Hepatocyte (in vitro differentiated cells): ENCODE measurements at regions not wholly inside any gene's neighbourhood (a gene's known extent, or its start where the extent isn't known, plus 50 kb on each side); places are given as distances from the start of the nearest gene placed in this dataset.

ENCODE experiments used
- DNase-seq: peaks from one replicate; pipeline ENCODE4 v3.0.0-alpha.2; 2016; ENCODE audit warnings: low spot score
- H2AFZ ChIP-seq: fragments of 200-600 bp; sonication (generic); 2 replicates; pipeline ENCODE4 v1.6.0; 2016; ENCODE audit warnings: antibody characterized with exemption, mild to moderate bottlenecking
- H3K27ac ChIP-seq: fragments of 200-600 bp; sonication (generic); 2 replicates; pipeline ENCODE4 v1.5.1; 2016; ENCODE audit warnings: mild to moderate bottlenecking
- H3K27me3 ChIP-seq: fragments of 200-600 bp; sonication (generic); 2 replicates; pipeline ENCODE4 v1.6.1; 2016
- H3K36me3 ChIP-seq: fragments of 200-600 bp; sonication (generic); replicated peaks from 2 replicates; pipeline ENCODE4 v1.5.1; 2016; ENCODE audit warnings: low read depth; ENCODE audit not compliant: insufficient read depth
- H3K4me1 ChIP-seq: fragments of 200-600 bp; sonication (generic); 2 replicates; pipeline ENCODE4 v1.5.1; 2016; ENCODE audit warnings: mild to moderate bottlenecking, moderate library complexity; ENCODE audit not compliant: insufficient read depth
- H3K4me2 ChIP-seq: fragments of 200-600 bp; sonication (generic); 2 replicates; pipeline ENCODE4 v1.6.0; 2016
- H3K4me3 ChIP-seq: fragments of 200-600 bp; sonication (generic); 2 replicates; pipeline ENCODE4 v1.5.1; 2016; ENCODE audit warnings: mild to moderate bottlenecking
- H3K79me2 ChIP-seq: fragments of 200-600 bp; sonication (generic); 2 replicates; pipeline ENCODE4 v1.6.0; 2017; ENCODE audit warnings: mild to moderate bottlenecking
- H3K9me2 ChIP-seq: fragments of 200-600 bp; sonication (generic); replicated peaks from 2 replicates; pipeline ENCODE4 v1.6.0; 2017; ENCODE audit warnings: mild to moderate bottlenecking; ENCODE audit not compliant: insufficient read depth
- H3K9me3 ChIP-seq: fragments of 200-600 bp; sonication (generic); 2 replicates; pipeline ENCODE4 v1.5.1; 2016; ENCODE audit warnings: low read depth, mild to moderate bottlenecking
- H4K20me1 ChIP-seq: fragments of 200-600 bp; sonication (generic); 2 replicates; pipeline ENCODE4 v1.6.0; 2016; ENCODE audit warnings: mild to moderate bottlenecking; ENCODE audit not compliant: insufficient read depth, poor library complexity, severe bottlenecking
- CTCF ChIP-seq: fragments of 200-600 bp; sonication (generic); IDR thresholded peaks from 2 replicates; pipeline ENCODE4 v1.5.1; 2016; ENCODE audit warnings: antibody characterized with exemption, mild to moderate bottlenecking; ENCODE audit not compliant: poor library complexity
- EZH2 ChIP-seq: fragments of 200-600 bp; sonication (generic); IDR thresholded peaks from 2 replicates; pipeline ENCODE4 v1.6.1; 2016; ENCODE audit warnings: antibody characterized with exemption, mild to moderate bottlenecking, borderline replicate concordance
- EZH2phosphoT487 ChIP-seq: fragments of 200-600 bp; sonication (generic); IDR thresholded peaks from one replicate; pipeline ENCODE4 v1.6.1; 2018; ENCODE audit warnings: antibody characterized with exemption, mild to moderate bottlenecking, low read depth, moderate library complexity; ENCODE audit not compliant: unreplicated experiment, severe bottlenecking
- WGBS: methylation state at CpG from one replicate; pipeline ENCODE4 v1.1.6; 2016; ENCODE audit warnings: low lambda C conversion rate; ENCODE audit errors: missing lambda C conversion rate; 5-methylcytosine and 5-hydroxymethylcytosine counted together

GRCh38 chr3:87771337-87772192 is 287.2 kb downstream of the CGGBP1 start:
- H3K27me3 ChIP-seq, result no peaks in the 10 kb centered on the region
- WGBS, result 30% methylated on average over 5 of the region's 5 CpGs

DNA sequence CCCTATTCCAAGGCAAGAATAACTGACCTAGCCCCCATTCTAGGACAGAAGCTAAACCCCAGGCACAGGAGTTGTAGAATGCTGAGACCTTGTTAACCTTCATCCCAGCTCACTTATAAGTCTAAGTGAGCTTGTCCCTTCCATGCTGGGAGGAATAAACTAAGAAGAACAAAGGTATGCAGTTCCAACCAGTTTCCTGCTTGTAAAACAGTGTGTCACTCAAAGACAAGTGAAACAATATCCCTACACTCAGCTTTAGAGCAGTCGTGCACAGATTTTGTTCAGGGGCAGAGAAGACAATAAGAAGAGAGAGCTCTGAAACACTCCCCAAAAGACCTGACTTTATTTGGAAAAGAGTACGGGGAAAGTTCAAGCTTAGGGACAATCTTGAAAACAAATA is 292.1 kb downstream of the CGGBP1 start:
- Histone ChIP-seq H3K36me3 (no peaks in the 10 kb centered on the region), H4K20me1 (no peaks in the 10 kb centered on the region), H3K27ac (no peak overlapping the region), H3K4me1 (no peaks in the 10 kb centered on the region), H3K4me3 (no peak overlapping the region), H3K9me2 (no peaks in the 10 kb centered on the region), H2AFZ (no peak overlapping the region), H3K79me2 (no peaks in the 10 kb centered on the region), H3K27me3 (no peaks in the 10 kb centered on the region), H3K4me2 (no peak overlapping the region), H3K9me3 (no peaks in the 10 kb centered on the region)
- 43% methylated on average over 2 of the region's 2 CpGs for WGBS
- TF ChIP-seq EZH2phosphoT487 (no peak), CTCF (no peak), EZH2 (no peak)
- no peak for DNase-seq

More at GRCh38 chr3:87771337-87772192, 287.2 kb downstream of the CGGBP1 start:
- H3K4me3 ChIP-seq, result no peak overlapping the region
- H3K4me2 ChIP-seq, result no peak overlapping the region
- H3K27ac ChIP-seq, result no peak overlapping the region
- no peak for TF ChIP-seq EZH2
- no peak for TF ChIP-seq EZH2phosphoT487
- TF ChIP-seq CTCF, result peak; percentile 57
- H3K4me1 ChIP-seq, result no peaks in the 10 kb centered on the region
- H3K79me2 ChIP-seq, result no peaks in the 10 kb centered on the region
- no peaks in the 10 kb centered on the region for H3K36me3 ChIP-seq
- peak; percentile 54 for DNase-seq
- H2AFZ ChIP-seq, result no peak overlapping the region
- H3K9me2 ChIP-seq, result no peaks in the 10 kb centered on the region
- H4K20me1 ChIP-seq, result no peaks in the 10 kb centered on the region
- no peaks in the 10 kb centered on the region for H3K9me3 ChIP-seq

GRCh38 chr3:87765256-87765655 is 293.5 kb downstream of the CGGBP1 start:
- Histone ChIP-seq H3K27me3 (no peaks in the 10 kb centered on the region), H4K20me1 (no peaks in the 10 kb centered on the region), H3K36me3 (no peaks in the 10 kb centered on the region), H3K9me3 (no peaks in the 10 kb centered on the region), H3K4me3 (no peak overlapping the region), H3K4me1 (no peaks in the 10 kb centered on the region), H3K27ac (no peak overlapping the region), H3K4me2 (no peak overlapping the region), H3K9me2 (no peaks in the 10 kb centered on the region), H3K79me2 (no peaks in the 10 kb centered on the region), H2AFZ (no peak overlapping the region)
- TF ChIP-seq CTCF, result no peak
- no peak for TF ChIP-seq EZH2
- no peak for TF ChIP-seq EZH2phosphoT487
- DNase-seq, result no peak
- 86% methylated on average over 3 of the region's 3 CpGs for WGBS
